Spinal cord (tissue), 9 donors: ENCODE measurements at regions not wholly inside any gene's neighbourhood (a gene's known extent, or its start where the extent isn't known, plus 50 kb on each side); places are given as distances from the start of the nearest gene placed in this dataset.

Source experiments
- DNase-seq, 6 donors: peaks; one replicate each; pipeline versions ENCODE4 v3.0.0 to v3.0.0-alpha.2; 2013 to 2015; ENCODE audit warnings: low spot score in 6 of 6, low read depth in 4 of 6
- H3K27ac ChIP-seq: one replicate; pipeline ENCODE4 v1.5.1; 2013; ENCODE audit warnings: low read depth, low read length, control low read depth
- H3K27me3 ChIP-seq: one replicate; pipeline ENCODE4 v1.6.1; 2013; ENCODE audit warnings: low read length; ENCODE audit not compliant: control insufficient read depth, insufficient read depth
- H3K36me3 ChIP-seq: one replicate; pipeline ENCODE4 v1.6.1; 2013; ENCODE audit warnings: low read length; ENCODE audit not compliant: control insufficient read depth, insufficient read depth
- H3K4me1 ChIP-seq: one replicate; pipeline ENCODE4 v1.6.1; 2013; ENCODE audit warnings: low read length; ENCODE audit not compliant: control insufficient read depth, insufficient read depth
- H3K4me3 ChIP-seq: one replicate; pipeline ENCODE4 v1.5.1; 2013; ENCODE audit warnings: low read depth, low read length, control low read depth
- H3K9me3 ChIP-seq: one replicate; pipeline ENCODE4 v1.6.1; 2013; ENCODE audit warnings: low read length; ENCODE audit not compliant: control insufficient read depth, insufficient read depth
- WGBS: methylation state at CpG from one replicate; pipeline ENCODE4 v1.1.5; 2013; ENCODE audit warnings: missing lambda C conversion rate; ENCODE audit not compliant: insufficient coverage; 5-methylcytosine and 5-hydroxymethylcytosine counted together
- donor health status: healthy.

GRCh38 chr3:66666362-66666761 is 165.5 kb upstream of the LRIG1 start:
- DNase-seq: peak in 1 of 6 donors; percentile 51
- Histone ChIP-seq H3K36me3 (no peaks in the 10 kb centered on the region), H3K27me3 (no peaks in the 10 kb centered on the region), H3K4me1 (no peaks in the 10 kb centered on the region), H3K4me3 (no peak overlapping the region), H3K9me3 (no peaks in the 10 kb centered on the region), H3K27ac (no peak overlapping the region)

- H3K4me1 ChIP-seq: no peaks in the 10 kb centered on the region
- no peaks in the 10 kb centered on the region for H3K9me3 ChIP-seq
- WGBS: 80% methylated on average over 1 of the region's 1 CpG
- no peak overlapping the region for H3K27ac ChIP-seq
- no peaks in the 10 kb centered on the region for H3K36me3 ChIP-seq
- H3K4me3 ChIP-seq: no peak overlapping the region
- DNase-seq: no peak
- H3K27me3 ChIP-seq: no peaks in the 10 kb centered on the region
These were observed 166.4 kb upstream of the LRIG1 start for GRCh38 chr3:66667263-66667662.

GRCh38 chr3:66671291-66671690 is 170.5 kb upstream of the LRIG1 start:
- Histone ChIP-seq H3K27me3 (no peaks in the 10 kb centered on the region), H3K4me1 (peaks cover 4% of the 10 kb centered on the region)
- 100% methylated on average over 1 of the region's 1 CpG for WGBS

GRCh38 chr3:66672830-66673229 is 172.0 kb upstream of the LRIG1 start:
- Histone ChIP-seq H3K4me1 (peaks cover 4% of the 10 kb centered on the region), H3K27ac (no peak overlapping the region), H3K9me3 (no peaks in the 10 kb centered on the region), H3K4me3 (no peak overlapping the region), H3K27me3 (no peaks in the 10 kb centered on the region), H3K36me3 (no peaks in the 10 kb centered on the region)
- DNase-seq: no peak

More at GRCh38 chr3:66671291-66671690, 170.5 kb upstream of the LRIG1 start:
- no peak for DNase-seq
- Histone ChIP-seq H3K4me3 (no peak overlapping the region), H3K36me3 (no peaks in the 10 kb centered on the region), H3K27ac (no peak overlapping the region), H3K9me3 (no peaks in the 10 kb centered on the region)

- no peak for DNase-seq
These were observed 172.5 kb upstream of the LRIG1 start for GRCh38 chr3:66673293-66673692.

GRCh38 chr3:66675366-66675765 is 174.5 kb upstream of the LRIG1 start:
- Histone ChIP-seq H3K36me3 (no peaks in the 10 kb centered on the region), H3K27me3 (no peaks in the 10 kb centered on the region), H3K27ac (no peak overlapping the region), H3K4me3 (no peak overlapping the region), H3K4me1 (peaks cover 4% of the 10 kb centered on the region), H3K9me3 (no peaks in the 10 kb centered on the region)
- no CpG with 5 or more reads among the region's 1 CpG for WGBS
- no peak for DNase-seq

More at GRCh38 chr3:66673293-66673692, 172.5 kb upstream of the LRIG1 start:
- Histone ChIP-seq H3K27ac (peak overlapping the region; percentile 57), H3K4me3 (no peak overlapping the region), H3K27me3 (no peaks in the 10 kb centered on the region), H3K36me3 (no peaks in the 10 kb centered on the region), H3K9me3 (no peaks in the 10 kb centered on the region), H3K4me1 (peaks cover 4% of the 10 kb centered on the region)
- WGBS: 50% methylated on average over 1 of the region's 9 CpGs

- H3K9me3 ChIP-seq: no peaks in the 10 kb centered on the region
- H3K4me1 ChIP-seq: peaks cover 24% of the 10 kb centered on the region
- H3K36me3 ChIP-seq: no peaks in the 10 kb centered on the region
- peak in 2 of 6 donors; percentile 11 to 91 for DNase-seq
- WGBS: 50% methylated on average over 1 of the region's 5 CpGs
- no peak overlapping the region for H3K4me3 ChIP-seq
- no peaks in the 10 kb centered on the region for H3K27me3 ChIP-seq
- H3K27ac ChIP-seq: peak overlapping the region; percentile 85
These were observed 191.4 kb upstream of the LRIG1 start for GRCh38 chr3:66692042-66692765.

GRCh38 chr3:66692766-66693150 is 191.9 kb upstream of the LRIG1 start:
- peaks cover 24% of the 10 kb centered on the region for H3K4me1 ChIP-seq
- peak in 2 of 6 donors; percentile 13 to 30 for DNase-seq
- 20% methylated on average over 1 of the region's 5 CpGs for WGBS
- no peak overlapping the region for H3K4me3 ChIP-seq
- H3K9me3 ChIP-seq: no peaks in the 10 kb centered on the region
- H3K27me3 ChIP-seq: no peaks in the 10 kb centered on the region
- no peaks in the 10 kb centered on the region for H3K36me3 ChIP-seq
- H3K27ac ChIP-seq: peak overlapping the region; percentile 85

GRCh38 chr3:66693461-66694031 is 192.7 kb upstream of the LRIG1 start:
- H3K4me3 ChIP-seq: no peak overlapping the region
- WGBS: 3% methylated on average over 5 of the region's 10 CpGs
- H3K27ac ChIP-seq: peak overlapping the region; percentile 85

GRCh38 chr3:66702126-66702525 is 201.3 kb upstream of the LRIG1 start:
- H3K4me3 ChIP-seq: no peak overlapping the region
- H3K27me3 ChIP-seq: no peaks in the 10 kb centered on the region
- DNase-seq: peak in 4 of 6 donors; percentile 43 to 76 (median 58)
- H3K9me3 ChIP-seq: no peaks in the 10 kb centered on the region
- no peaks in the 10 kb centered on the region for H3K4me1 ChIP-seq
- H3K36me3 ChIP-seq: no peaks in the 10 kb centered on the region
- WGBS: 62% methylated on average over 2 of the region's 3 CpGs
- H3K27ac ChIP-seq: peak overlapping the region; percentile 42

More at GRCh38 chr3:66693461-66694031, 192.7 kb upstream of the LRIG1 start:
- peaks cover 24% of the 10 kb centered on the region for H3K4me1 ChIP-seq
- peak; percentile 71 to 95 (median 82) for DNase-seq
- no peaks in the 10 kb centered on the region for H3K36me3 ChIP-seq
- H3K9me3 ChIP-seq: no peaks in the 10 kb centered on the region
- no peaks in the 10 kb centered on the region for H3K27me3 ChIP-seq
